Smooth muscle cell (in vitro differentiated cells): ENCODE measurements at regions not wholly inside any gene's neighbourhood (a gene's known extent, or its start where the extent isn't known, plus 50 kb on each side); places are given as distances from the start of the nearest gene placed in this dataset.
A peak's percentile ranks its signal among the peaks of the same experiment; 100 is the strongest.

ENCODE experiments used
- DNase-seq: peaks from one replicate; lab custom pipeline; 2025; ENCODE audit not compliant: unreplicated experiment; lab: John Stamatoyannopoulos, UW
- H2AFZ ChIP-seq: fragments of 200-600 bp; sonication (generic); 2 replicates; pipeline ENCODE4 v1.6.0; 2016; ENCODE audit warnings: antibody characterized with exemption, low read depth, mild to moderate bottlenecking
- H3F3A ChIP-seq: fragments of 200-600 bp; sonication (generic); 2 replicates; pipeline ENCODE4 v1.6.0; 2017; ENCODE audit warnings: antibody characterized with exemption, low read depth
- H3K27ac ChIP-seq: fragments of 200-600 bp; sonication (generic); 2 replicates; pipeline ENCODE4 v1.5.1; 2016; ENCODE audit warnings: low read depth, mild to moderate bottlenecking
- H3K27me3 ChIP-seq: fragments of 200-600 bp; sonication (generic); 2 replicates; pipeline ENCODE4 v1.6.1; 2016; ENCODE audit warnings: low read depth, mild to moderate bottlenecking
- H3K36me3 ChIP-seq: fragments of 200-600 bp; sonication (generic); 2 replicates; pipeline ENCODE4 v1.5.1; 2016; ENCODE audit warnings: low read depth
- H3K4me1 ChIP-seq: fragments of 200-600 bp; sonication (generic); 2 replicates; pipeline ENCODE4 v1.5.1; 2016; ENCODE audit warnings: low read depth
- H3K4me2 ChIP-seq: fragments of 200-600 bp; sonication (generic); 2 replicates; pipeline ENCODE4 v1.6.0; 2016; ENCODE audit warnings: mild to moderate bottlenecking
- H3K4me3 ChIP-seq: fragments of 200-600 bp; sonication (generic); 2 replicates; pipeline ENCODE4 v1.5.1; 2016; ENCODE audit warnings: mild to moderate bottlenecking
- H3K79me2 ChIP-seq: fragments of 200-600 bp; sonication (generic); 2 replicates; pipeline ENCODE4 v1.6.0; 2016; ENCODE audit warnings: low read depth, mild to moderate bottlenecking
- H3K9ac ChIP-seq: fragments of 200-600 bp; sonication (generic); 2 replicates; pipeline ENCODE4 v1.6.0; 2016; ENCODE audit warnings: low read depth
- H3K9me3 ChIP-seq: fragments of 200-600 bp; sonication (generic); replicated peaks from 2 replicates; pipeline ENCODE4 v1.5.1; 2016; ENCODE audit warnings: low read depth
- H4K20me1 ChIP-seq: fragments of 200-600 bp; sonication (generic); 2 replicates; pipeline ENCODE4 v1.6.0; 2016; ENCODE audit warnings: low read depth
- WGBS: methylation state at CpG from one replicate; pipeline ENCODE4 v1.1.7; 2016; ENCODE audit warnings: low lambda C conversion rate; 5-methylcytosine and 5-hydroxymethylcytosine counted together
- TF ChIP-seq, protein P1 (sequence below): fragments of 200-600 bp; sonication (generic); IDR thresholded peaks from 2 replicates; pipeline ENCODE4 v1.5.1; 2017; ENCODE audit warnings: borderline replicate concordance, mild to moderate bottlenecking, antibody characterized with exemption; ENCODE audit not compliant: insufficient read depth, poor library complexity, severe bottlenecking

DNA sequence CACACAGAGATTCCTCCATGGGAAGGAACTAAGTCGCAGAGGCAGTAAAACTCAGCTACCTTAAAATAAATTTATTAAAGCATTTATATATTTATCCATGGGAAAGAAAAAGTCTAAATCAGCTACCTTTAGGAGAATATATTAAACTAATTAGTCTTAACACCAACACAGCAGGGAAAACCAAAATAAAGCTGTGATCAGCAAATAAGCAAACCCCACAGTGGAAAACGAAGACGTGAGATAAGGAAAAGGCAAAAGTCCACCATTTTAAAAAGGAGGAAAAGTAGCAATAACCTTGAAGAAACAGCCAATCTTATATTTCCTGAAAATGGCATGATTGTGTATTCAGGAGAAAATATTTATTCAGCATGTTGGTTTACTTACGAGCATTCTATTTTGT lies 473.0 kb upstream of the ROBO2 start:
- Histone ChIP-seq H4K20me1 (no peaks in the 10 kb centered on the region), H2AFZ (no peak overlapping the region), H3K79me2 (no peaks in the 10 kb centered on the region), H3K4me1 (no peaks in the 10 kb centered on the region), H3K9me3 (no peaks in the 10 kb centered on the region), H3K27ac (no peak overlapping the region), H3K4me3 (no peak overlapping the region), H3K36me3 (no peaks in the 10 kb centered on the region), H3K9ac (no peak overlapping the region), H3F3A (no peaks in the 10 kb centered on the region), H3K27me3 (no peaks in the 10 kb centered on the region), H3K4me2 (no peak overlapping the region)
- no peak for DNase-seq
- TF ChIP-seq, protein P1, sequence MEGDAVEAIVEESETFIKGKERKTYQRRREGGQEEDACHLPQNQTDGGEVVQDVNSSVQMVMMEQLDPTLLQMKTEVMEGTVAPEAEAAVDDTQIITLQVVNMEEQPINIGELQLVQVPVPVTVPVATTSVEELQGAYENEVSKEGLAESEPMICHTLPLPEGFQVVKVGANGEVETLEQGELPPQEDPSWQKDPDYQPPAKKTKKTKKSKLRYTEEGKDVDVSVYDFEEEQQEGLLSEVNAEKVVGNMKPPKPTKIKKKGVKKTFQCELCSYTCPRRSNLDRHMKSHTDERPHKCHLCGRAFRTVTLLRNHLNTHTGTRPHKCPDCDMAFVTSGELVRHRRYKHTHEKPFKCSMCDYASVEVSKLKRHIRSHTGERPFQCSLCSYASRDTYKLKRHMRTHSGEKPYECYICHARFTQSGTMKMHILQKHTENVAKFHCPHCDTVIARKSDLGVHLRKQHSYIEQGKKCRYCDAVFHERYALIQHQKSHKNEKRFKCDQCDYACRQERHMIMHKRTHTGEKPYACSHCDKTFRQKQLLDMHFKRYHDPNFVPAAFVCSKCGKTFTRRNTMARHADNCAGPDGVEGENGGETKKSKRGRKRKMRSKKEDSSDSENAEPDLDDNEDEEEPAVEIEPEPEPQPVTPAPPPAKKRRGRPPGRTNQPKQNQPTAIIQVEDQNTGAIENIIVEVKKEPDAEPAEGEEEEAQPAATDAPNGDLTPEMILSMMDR: no peak
- WGBS: 97% methylated on average over 4 of the region's 4 CpGs

DNA sequence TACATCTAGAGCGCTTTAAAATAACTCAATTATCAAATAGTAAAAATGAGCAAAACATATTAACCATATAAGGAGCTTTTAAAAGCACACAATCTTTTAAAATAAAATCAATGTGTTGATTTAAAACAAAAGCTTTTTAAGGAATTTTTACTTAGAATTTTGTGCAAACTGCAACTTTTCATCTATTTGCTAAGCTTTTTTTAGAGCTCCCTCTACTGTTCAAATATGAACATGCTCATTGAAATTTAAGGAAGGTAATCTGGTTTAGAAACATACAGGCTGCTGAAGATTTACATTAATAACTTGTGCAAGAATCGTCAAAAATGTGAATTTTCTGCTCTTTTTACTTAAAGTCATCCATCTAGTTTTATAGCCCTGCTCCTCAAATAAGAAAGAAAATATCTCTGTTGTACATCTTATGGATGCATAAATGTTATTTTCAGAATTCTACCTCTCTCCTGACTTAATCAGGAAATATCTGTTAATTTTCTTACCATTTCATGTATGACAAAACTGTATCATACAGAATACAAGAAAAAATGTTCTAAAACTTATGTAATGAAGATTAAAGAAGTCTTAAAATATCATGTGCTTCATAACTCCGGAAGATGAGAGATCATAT lies 469.4 kb upstream of the ROBO2 start:
- Histone ChIP-seq H3K4me1 (no peaks in the 10 kb centered on the region), H3F3A (no peaks in the 10 kb centered on the region), H2AFZ (no peak overlapping the region), H3K79me2 (no peaks in the 10 kb centered on the region), H3K27ac (no peak overlapping the region), H3K9me3 (no peaks in the 10 kb centered on the region), H3K4me3 (no peak overlapping the region), H4K20me1 (no peaks in the 10 kb centered on the region), H3K36me3 (no peaks in the 10 kb centered on the region), H3K4me2 (no peak overlapping the region), H3K9ac (no peak overlapping the region), H3K27me3 (peaks cover 8% of the 10 kb centered on the region)
- no peak for DNase-seq
- TF ChIP-seq, protein P1: peak; percentile 79
- WGBS: 66% methylated on average over 3 of the region's 3 CpGs

DNA sequence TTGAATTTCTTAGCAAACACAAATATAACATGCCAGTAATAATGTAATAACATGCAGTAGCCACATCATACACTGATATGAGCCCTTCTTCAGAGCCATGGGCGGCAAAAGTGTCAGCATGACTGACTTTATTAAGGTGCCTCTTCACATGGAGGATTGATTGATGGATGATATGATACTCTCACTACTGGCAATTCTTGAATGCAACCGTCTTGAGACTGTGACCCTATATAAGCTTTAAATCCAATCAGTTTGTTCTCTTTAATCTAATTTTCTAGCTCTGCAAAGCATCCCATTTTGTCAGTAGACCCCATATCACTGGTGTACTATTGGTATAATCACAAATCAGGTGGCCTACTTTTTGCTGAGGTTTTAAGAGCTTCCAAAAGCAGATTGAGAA lies 463.7 kb upstream of the ROBO2 start:
- 85% methylated on average over 2 of the region's 2 CpGs for WGBS
- Histone ChIP-seq H3K9me3 (no peaks in the 10 kb centered on the region), H3K79me2 (no peaks in the 10 kb centered on the region), H3K4me3 (no peak overlapping the region), H4K20me1 (no peaks in the 10 kb centered on the region), H3K9ac (no peak overlapping the region), H3K27ac (no peak overlapping the region), H3K4me1 (no peaks in the 10 kb centered on the region), H3F3A (no peaks in the 10 kb centered on the region), H3K4me2 (no peak overlapping the region), H3K27me3 (peaks cover 8% of the 10 kb centered on the region), H3K36me3 (no peaks in the 10 kb centered on the region), H2AFZ (no peak overlapping the region)
- DNase-seq: no peak
- TF ChIP-seq, protein P1: no peak

DNA sequence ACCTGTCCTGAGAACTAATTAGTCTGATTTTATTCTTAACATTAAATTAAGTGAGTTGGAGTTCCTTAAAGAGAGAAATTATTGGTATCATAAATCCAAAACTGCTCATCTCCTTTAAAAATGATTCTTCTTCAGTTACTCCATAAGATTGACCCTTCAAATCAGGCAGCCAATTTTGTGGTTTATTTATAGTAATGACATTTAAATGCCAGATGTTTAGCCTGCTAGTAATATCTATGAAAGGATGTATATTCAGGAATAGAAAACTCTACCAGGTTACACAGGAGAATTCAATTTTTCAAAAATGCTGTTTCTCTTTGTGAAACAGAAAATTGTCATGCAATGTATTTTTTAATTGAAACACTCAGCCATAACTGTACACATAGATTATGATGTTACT lies 457.8 kb upstream of the ROBO2 start:
- no peaks in the 10 kb centered on the region for H3K4me1 ChIP-seq
- no peak overlapping the region for H3K27ac ChIP-seq
- TF ChIP-seq, protein P1: no peak
- DNase-seq: no peak
- no peaks in the 10 kb centered on the region for H3K27me3 ChIP-seq
- no peak overlapping the region for H3K4me2 ChIP-seq
- no peaks in the 10 kb centered on the region for H3F3A ChIP-seq
- H3K36me3 ChIP-seq: no peaks in the 10 kb centered on the region
- no peak overlapping the region for H3K4me3 ChIP-seq
- H3K9me3 ChIP-seq: no peaks in the 10 kb centered on the region
- no peaks in the 10 kb centered on the region for H3K79me2 ChIP-seq
- no peak overlapping the region for H2AFZ ChIP-seq
- H3K9ac ChIP-seq: no peak overlapping the region
- no peaks in the 10 kb centered on the region for H4K20me1 ChIP-seq
